ENCODE measurements at regions not wholly inside any gene's neighbourhood (a gene's known extent, or its start where the extent isn't known, plus 50 kb on each side); places are given as distances from the start of the nearest gene placed in this dataset.

GRCh38 chr1:193819376-193819775 is 633.0 kb upstream of the B3GALT2 start:
- TF ChIP-seq, protein P1, sequence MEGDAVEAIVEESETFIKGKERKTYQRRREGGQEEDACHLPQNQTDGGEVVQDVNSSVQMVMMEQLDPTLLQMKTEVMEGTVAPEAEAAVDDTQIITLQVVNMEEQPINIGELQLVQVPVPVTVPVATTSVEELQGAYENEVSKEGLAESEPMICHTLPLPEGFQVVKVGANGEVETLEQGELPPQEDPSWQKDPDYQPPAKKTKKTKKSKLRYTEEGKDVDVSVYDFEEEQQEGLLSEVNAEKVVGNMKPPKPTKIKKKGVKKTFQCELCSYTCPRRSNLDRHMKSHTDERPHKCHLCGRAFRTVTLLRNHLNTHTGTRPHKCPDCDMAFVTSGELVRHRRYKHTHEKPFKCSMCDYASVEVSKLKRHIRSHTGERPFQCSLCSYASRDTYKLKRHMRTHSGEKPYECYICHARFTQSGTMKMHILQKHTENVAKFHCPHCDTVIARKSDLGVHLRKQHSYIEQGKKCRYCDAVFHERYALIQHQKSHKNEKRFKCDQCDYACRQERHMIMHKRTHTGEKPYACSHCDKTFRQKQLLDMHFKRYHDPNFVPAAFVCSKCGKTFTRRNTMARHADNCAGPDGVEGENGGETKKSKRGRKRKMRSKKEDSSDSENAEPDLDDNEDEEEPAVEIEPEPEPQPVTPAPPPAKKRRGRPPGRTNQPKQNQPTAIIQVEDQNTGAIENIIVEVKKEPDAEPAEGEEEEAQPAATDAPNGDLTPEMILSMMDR (IDR thresholded peaks at IDR 0.05; ENCODE audit: low read length, missing control alignments), result no peak
- H3K4me3 ChIP-seq (replicated peaks; ENCODE audit: low read depth, low read length), result no peak overlapping the region
- DNase-seq (ENCODE audit: low read depth), result no peak

GRCh38 chr1:193807208-193807607 is 620.8 kb upstream of the B3GALT2 start:
- TF ChIP-seq, protein P1 (IDR thresholded peaks at IDR 0.05; ENCODE audit: low read length, missing control alignments), result no peak
- DNase-seq (ENCODE audit: low read depth), result no peak

DNA sequence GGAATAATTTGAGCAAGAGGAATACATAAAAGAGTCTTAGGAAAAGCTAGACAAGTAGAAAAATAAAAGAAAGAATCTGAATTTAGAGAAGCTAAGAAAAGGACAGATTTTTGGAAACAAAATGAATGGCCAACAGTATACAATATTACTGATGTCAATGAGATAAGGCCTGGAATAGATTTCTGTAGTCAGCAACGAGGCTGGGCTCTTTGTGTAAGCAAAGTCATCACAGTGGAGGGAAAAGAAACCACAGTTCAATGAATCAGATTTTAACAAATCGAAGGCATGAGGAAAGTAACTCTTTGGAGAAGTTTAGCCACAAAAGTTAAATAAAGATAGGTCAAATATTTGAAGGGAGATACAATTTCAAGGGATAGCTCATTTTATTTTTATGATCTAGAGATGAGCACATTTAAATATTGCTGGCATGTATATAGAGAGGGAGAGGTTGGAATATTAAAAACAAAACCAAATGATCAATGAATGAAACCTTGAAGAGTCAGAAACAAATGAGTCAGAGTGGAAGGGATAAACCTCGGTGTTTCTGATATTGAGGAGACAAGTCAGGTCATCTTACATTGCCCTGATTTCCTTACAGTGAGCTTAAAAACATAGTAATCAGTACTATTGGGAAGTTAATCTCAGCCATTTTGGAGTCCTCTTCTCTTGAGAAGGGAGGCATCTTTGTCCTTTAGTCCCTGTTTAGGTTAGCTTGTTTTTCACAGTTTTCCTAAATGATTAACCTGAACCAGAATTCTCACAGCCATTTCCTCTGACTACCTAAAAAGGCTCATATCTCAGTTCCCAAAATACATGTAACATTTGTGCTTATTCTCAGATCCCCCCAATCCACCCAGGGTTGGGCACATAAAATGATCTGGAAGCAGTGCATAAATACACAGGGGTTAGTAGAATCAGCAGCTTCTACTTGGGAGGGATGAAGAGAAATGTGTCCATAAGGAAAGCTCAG is 620.0 kb upstream of the B3GALT2 start:
- H3K4me3 ChIP-seq (replicated peaks; ENCODE audit: low read depth, low read length), result no peak overlapping the region
- TF ChIP-seq, protein P1 (IDR thresholded peaks at IDR 0.05; ENCODE audit: low read length, missing control alignments), result no peak
- DNase-seq (ENCODE audit: low read depth), result no peak

More at GRCh38 chr1:193807208-193807607, 620.8 kb upstream of the B3GALT2 start:
- H3K4me3 ChIP-seq (replicated peaks; ENCODE audit: low read depth, low read length), result no peak overlapping the region

DNA sequence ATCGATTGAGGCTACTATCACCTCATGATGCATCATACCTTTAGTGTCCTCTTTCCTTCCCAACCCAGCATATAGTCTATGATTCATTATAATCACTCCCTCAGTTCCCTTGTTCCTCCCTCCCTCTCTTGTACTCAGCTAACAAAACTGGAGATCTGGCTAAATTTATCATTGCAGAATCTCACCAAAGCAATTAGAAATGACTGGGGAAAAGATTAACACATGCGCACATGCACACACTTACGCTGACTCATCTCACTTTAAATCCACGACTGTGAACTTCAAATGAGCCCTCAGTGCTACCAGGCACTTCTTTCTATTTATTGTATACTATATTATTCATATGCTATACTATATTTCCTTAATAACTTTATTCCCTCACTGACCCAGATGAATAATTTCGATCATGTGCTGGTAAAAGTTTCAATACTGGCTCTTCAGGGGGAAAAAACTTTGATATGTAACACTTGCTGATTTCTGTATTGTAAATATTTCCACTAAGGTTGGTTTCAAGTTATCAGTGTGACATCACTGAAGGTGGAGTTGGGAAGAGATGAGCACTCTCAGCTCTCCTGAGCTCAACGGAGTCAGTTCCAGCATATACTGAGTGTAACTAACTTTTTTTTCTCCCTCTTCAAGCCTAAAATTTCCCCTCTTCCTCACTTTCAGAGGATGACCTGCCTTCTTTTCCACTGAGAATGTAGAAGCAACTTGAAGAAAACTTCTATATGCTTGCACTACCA is 613.7 kb upstream of the B3GALT2 start:
- no peak for DNase-seq (ENCODE audit: low read depth)
- TF ChIP-seq, protein P1 (IDR thresholded peaks at IDR 0.05; ENCODE audit: low read length, missing control alignments), result no peak
- no peak overlapping the region for H3K4me3 ChIP-seq (replicated peaks; ENCODE audit: low read depth, low read length)

GRCh38 chr1:193799371-193799770 is 613.0 kb upstream of the B3GALT2 start:
- no peak overlapping the region for H3K4me3 ChIP-seq (replicated peaks; ENCODE audit: low read depth, low read length)
- TF ChIP-seq, protein P1 (IDR thresholded peaks at IDR 0.05; ENCODE audit: low read length, missing control alignments), result no peak
- no peak for DNase-seq (ENCODE audit: low read depth)

- TF ChIP-seq, protein P1 (IDR thresholded peaks at IDR 0.05; ENCODE audit: low read length, missing control alignments), result no peak
- H3K4me3 ChIP-seq (replicated peaks; ENCODE audit: low read depth, low read length), result no peak overlapping the region
- DNase-seq (ENCODE audit: low read depth), result peak; percentile 48
These were observed 607.8 kb upstream of the B3GALT2 start for GRCh38 chr1:193794239-193794638.
